NT2/D1 (cell line): ENCODE measurements at regions not wholly inside any gene's neighbourhood (a gene's known extent, or its start where the extent isn't known, plus 50 kb on each side); places are given as distances from the start of the nearest gene placed in this dataset.
"Not testable (repeated sequence)": the region's sequence is repeated elsewhere in the genome, so short reads cannot be mapped to it uniquely, and the experiment has no call there.

Experiments
- DNase-seq: peaks from one replicate; pipeline ENCODE4 v3.0.0-alpha.2; 2011; ENCODE audit warnings: low read depth, low spot score
- H3K27me3 ChIP-seq: 2 replicates; pipeline ENCODE4 v1.6.0; 2011; ENCODE audit warnings: mild to moderate bottlenecking; ENCODE audit not compliant: insufficient read length, insufficient read depth
- H3K36me3 ChIP-seq: 2 replicates; pipeline ENCODE4 v1.6.1; 2011; ENCODE audit warnings: mild to moderate bottlenecking, low read length, mixed read lengths; ENCODE audit not compliant: insufficient read depth, insufficient read length
- H3K4me1 ChIP-seq: 2 replicates; pipeline ENCODE4 v1.5.1; 2011; ENCODE audit not compliant: insufficient read depth, insufficient read length
- H3K4me3 ChIP-seq: 2 replicates; pipeline ENCODE4 v1.5.1; 2011; ENCODE audit warnings: low read depth; ENCODE audit not compliant: insufficient read length
- H3K9ac ChIP-seq: 2 replicates; pipeline ENCODE4 v1.6.0; 2011; ENCODE audit warnings: low read depth; ENCODE audit not compliant: insufficient read length
- H3K9me3 ChIP-seq: 2 replicates; pipeline ENCODE4 v1.5.1; 2011; ENCODE audit warnings: mild to moderate bottlenecking, low read length; ENCODE audit not compliant: insufficient read depth
- SUZ12 ChIP-seq: IDR thresholded peaks from 2 replicates; pipeline ENCODE4 v1.6.1; 2011; ENCODE audit not compliant: insufficient read length, insufficient read depth; ENCODE audit errors: extremely low read depth
- YY1 ChIP-seq: IDR thresholded peaks from 2 replicates; pipeline ENCODE4 v1.6.1; 2011; ENCODE audit not compliant: insufficient read length, insufficient read depth
- ZNF274 ChIP-seq: IDR thresholded peaks from 2 replicates; pipeline ENCODE4 v1.6.1; 2011; ENCODE audit warnings: mild to moderate bottlenecking, low read depth, low read length

DNA sequence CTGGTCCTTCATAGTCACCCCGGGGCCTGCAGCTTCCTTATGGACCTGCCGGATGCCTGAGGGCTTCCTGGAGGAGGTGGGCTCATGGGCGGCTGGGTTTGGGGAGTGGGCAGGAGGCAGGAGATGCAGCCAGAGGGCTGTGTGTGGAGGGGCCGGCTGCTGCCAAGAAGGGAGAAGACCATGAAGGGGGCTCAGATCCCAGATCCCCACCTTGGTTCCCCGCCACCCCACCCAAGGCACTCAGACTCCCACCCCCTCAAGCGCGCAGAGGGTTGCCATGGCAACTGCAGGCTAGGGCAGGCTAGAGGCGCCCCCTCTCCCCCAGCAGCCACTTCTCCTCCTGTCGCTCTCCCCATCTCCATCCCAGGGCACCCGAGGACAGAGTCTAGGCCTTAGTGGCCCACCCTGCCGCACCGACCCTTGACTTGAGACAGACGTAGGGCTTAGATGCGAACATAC, 104.5 kb downstream of the CRLF3 start:
- H3K9ac ChIP-seq, result no peak overlapping the region
- H3K4me1 ChIP-seq, result no peaks in the 10 kb centered on the region
- TF ChIP-seq SUZ12 (no peak), ZNF274 (no peak), YY1 (no peak)
- H3K27me3 ChIP-seq, result no peaks in the 10 kb centered on the region
- H3K9me3 ChIP-seq, result no peaks in the 10 kb centered on the region
- no peak for DNase-seq
- no peak overlapping the region for H3K4me3 ChIP-seq
- peaks cover 4% of the 10 kb centered on the region for H3K36me3 ChIP-seq

- H3K9me3 ChIP-seq, H3K36me3 ChIP-seq, H3K9ac ChIP-seq, DNase-seq, H3K4me1 ChIP-seq, H3K4me3 ChIP-seq, H3K27me3 ChIP-seq: not testable (repeated sequence)
Measured at GRCh38 chr17:30719131-30719973, 105.1 kb downstream of the CRLF3 start.

DNA sequence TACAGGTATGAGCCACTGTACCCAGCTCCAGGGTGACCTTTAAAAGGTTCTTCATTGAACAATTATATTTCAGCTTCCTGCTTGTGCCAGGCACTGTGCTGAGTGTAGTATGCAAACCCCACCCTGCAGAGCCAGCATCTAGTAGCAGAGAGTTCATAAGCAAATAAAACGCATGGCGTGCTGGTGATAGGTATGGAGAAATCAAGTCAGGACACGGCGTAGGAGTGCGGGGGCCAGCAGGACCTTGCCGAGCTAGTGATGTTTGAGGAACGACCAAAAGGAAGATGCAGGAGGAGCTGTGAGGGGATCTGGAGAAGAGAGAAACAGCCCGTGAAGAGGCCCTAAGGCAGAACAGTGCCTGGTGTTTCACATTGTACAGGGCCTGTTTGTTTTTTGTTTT, 105.8 kb downstream of the CRLF3 start:
- H3K4me1 ChIP-seq, H3K4me3 ChIP-seq, DNase-seq, H3K9ac ChIP-seq, H3K36me3 ChIP-seq, H3K27me3 ChIP-seq, H3K9me3 ChIP-seq: not testable (repeated sequence)

- not testable (repeated sequence) for H3K36me3 ChIP-seq, H3K27me3 ChIP-seq, H3K4me1 ChIP-seq, H3K9me3 ChIP-seq, H3K4me3 ChIP-seq, H3K9ac ChIP-seq, DNase-seq
Measured at GRCh38 chr17:30718099-30718447, 106.4 kb downstream of the CRLF3 start.

GRCh38 chr17:30717291-30718098, 107.0 kb downstream of the CRLF3 start:
- peaks cover 4% of the 10 kb centered on the region for H3K36me3 ChIP-seq
- no peaks in the 10 kb centered on the region for H3K27me3 ChIP-seq
- no peak for DNase-seq
- no peak overlapping the region for H3K9ac ChIP-seq
- TF ChIP-seq YY1 (no peak), ZNF274 (no peak), SUZ12 (no peak)
- no peaks in the 10 kb centered on the region for H3K9me3 ChIP-seq
- peaks cover 3% of the 10 kb centered on the region for H3K4me1 ChIP-seq
- no peak overlapping the region for H3K4me3 ChIP-seq

- no peak for DNase-seq
- no peaks in the 10 kb centered on the region for H3K9me3 ChIP-seq
- no peak overlapping the region for H3K4me3 ChIP-seq
- H3K36me3 ChIP-seq, result peaks cover 4% of the 10 kb centered on the region
- TF ChIP-seq SUZ12, result no peak
- no peak for TF ChIP-seq ZNF274
- TF ChIP-seq YY1, result no peak
- H3K27me3 ChIP-seq, result no peaks in the 10 kb centered on the region
- H3K9ac ChIP-seq, result no peak overlapping the region
- peaks cover 3% of the 10 kb centered on the region for H3K4me1 ChIP-seq
Measured at GRCh38 chr17:30716461-30717290, 107.8 kb downstream of the CRLF3 start.

- DNase-seq, H3K9ac ChIP-seq, H3K4me3 ChIP-seq, H3K4me1 ChIP-seq, H3K36me3 ChIP-seq, H3K27me3 ChIP-seq, H3K9me3 ChIP-seq: not testable (repeated sequence)
Measured at GRCh38 chr17:30714825-30715622, 109.5 kb downstream of the CRLF3 start.

DNA sequence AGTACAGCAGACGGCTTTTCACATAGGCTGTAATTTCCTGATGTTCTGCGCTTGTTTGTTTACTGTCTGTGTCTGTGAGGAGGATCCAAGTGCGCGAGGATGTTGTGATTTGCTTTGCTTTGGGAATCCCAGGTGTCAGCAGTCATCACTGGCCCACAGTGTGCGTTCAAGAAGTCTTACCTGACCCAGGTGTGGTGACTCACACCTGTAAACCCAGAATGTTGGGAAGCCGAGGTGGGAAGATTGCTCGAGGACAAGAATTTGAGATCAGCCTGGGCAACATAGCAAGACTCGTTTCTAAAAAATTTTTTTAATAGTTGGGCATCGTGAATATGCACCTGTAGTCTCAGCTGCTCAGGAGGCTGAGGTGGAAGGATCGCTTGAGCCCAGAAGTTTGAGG, 110.7 kb downstream of the CRLF3 start:
- H3K27me3 ChIP-seq, H3K36me3 ChIP-seq, DNase-seq, H3K9ac ChIP-seq, H3K4me3 ChIP-seq, H3K9me3 ChIP-seq, H3K4me1 ChIP-seq: not testable (repeated sequence)

- DNase-seq, H3K4me1 ChIP-seq, H3K36me3 ChIP-seq, H3K4me3 ChIP-seq, H3K9me3 ChIP-seq, H3K9ac ChIP-seq, H3K27me3 ChIP-seq: not testable (repeated sequence)
Measured at GRCh38 chr17:30712859-30713258, 111.6 kb downstream of the CRLF3 start.
